Body of pancreas (tissue), 4 donors: ENCODE measurements at regions not wholly inside any gene's neighbourhood (a gene's known extent, or its start where the extent isn't known, plus 50 kb on each side); places are given as distances from the start of the nearest gene placed in this dataset.

ENCODE experiments used
- POLR2A ChIP-seq, 3 donors: fragments of 450-650 bp; IDR thresholded peaks; one replicate each; pipeline ENCODE4 v1.6.1; 2016; ENCODE audit warnings: antibody characterized with exemption in 3 of 3, mild to moderate bottlenecking in 2 of 3
- TF ChIP-seq, protein P1 (sequence below), 7 experiments: fragments of 450-650 bp in 4 of 7; fragments of 200-600 bp in 3 of 7; sonication (generic) in 3 of 7; IDR thresholded peaks; one replicate each; pipeline ENCODE4 v1.5.1; 2016 to 2019; ENCODE audit warnings: antibody characterized with exemption in 7 of 7

GRCh38 chr18:39648616-39649015 is 2083.0 kb upstream of the CELF4 start:
- TF ChIP-seq, protein P1, sequence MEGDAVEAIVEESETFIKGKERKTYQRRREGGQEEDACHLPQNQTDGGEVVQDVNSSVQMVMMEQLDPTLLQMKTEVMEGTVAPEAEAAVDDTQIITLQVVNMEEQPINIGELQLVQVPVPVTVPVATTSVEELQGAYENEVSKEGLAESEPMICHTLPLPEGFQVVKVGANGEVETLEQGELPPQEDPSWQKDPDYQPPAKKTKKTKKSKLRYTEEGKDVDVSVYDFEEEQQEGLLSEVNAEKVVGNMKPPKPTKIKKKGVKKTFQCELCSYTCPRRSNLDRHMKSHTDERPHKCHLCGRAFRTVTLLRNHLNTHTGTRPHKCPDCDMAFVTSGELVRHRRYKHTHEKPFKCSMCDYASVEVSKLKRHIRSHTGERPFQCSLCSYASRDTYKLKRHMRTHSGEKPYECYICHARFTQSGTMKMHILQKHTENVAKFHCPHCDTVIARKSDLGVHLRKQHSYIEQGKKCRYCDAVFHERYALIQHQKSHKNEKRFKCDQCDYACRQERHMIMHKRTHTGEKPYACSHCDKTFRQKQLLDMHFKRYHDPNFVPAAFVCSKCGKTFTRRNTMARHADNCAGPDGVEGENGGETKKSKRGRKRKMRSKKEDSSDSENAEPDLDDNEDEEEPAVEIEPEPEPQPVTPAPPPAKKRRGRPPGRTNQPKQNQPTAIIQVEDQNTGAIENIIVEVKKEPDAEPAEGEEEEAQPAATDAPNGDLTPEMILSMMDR (IDR thresholded peaks at IDR 0.05), result no peak
- no peak for TF ChIP-seq POLR2A (IDR thresholded peaks at IDR 0.05)
